ENCODE measurements at regions not wholly inside any gene's neighbourhood (a gene's known extent, or its start where the extent isn't known, plus 50 kb on each side); places are given as distances from the start of the nearest gene placed in this dataset.

- no peaks in the 10 kb centered on the region for H3K4me1 Mint-ChIP-seq
- ATAC-seq (ENCODE audit: low read depth): no peak
- no peak overlapping the region for H3K27ac Mint-ChIP-seq
These were observed 167.0 kb upstream of the DMRTA1 start for GRCh38 chr9:22279636-22280035.

DNA sequence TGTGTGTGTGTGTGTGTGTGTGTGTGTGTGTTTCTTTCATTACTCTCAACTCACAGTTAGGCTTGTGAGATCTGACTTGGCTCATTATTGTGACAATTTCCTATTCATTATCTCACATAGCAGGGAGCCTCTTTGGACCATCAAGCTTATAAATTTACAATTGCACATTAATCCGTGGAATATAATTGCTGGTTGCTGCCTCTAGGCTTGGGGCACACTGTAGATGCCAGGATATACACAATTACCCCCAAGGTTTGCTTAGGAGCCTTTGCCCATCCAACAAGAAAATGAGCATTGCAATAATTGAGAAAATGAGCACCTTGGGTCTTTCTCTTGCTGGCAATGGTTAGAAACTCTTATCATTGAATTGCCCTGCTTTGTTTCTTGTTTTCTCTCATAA is 161.6 kb upstream of the DMRTA1 start:
- no peaks in the 10 kb centered on the region for H3K36me3 Mint-ChIP-seq
- ATAC-seq (ENCODE audit: low read depth) (no peak), DNase-seq (ENCODE audit: low spot score in 2 of 2) (no peak)
- no peaks in the 10 kb centered on the region for H3K9me3 Mint-ChIP-seq
- H3K4me1 Mint-ChIP-seq: no peaks in the 10 kb centered on the region
- H3K27me3 Mint-ChIP-seq: peaks cover 2% of the 10 kb centered on the region
- H3K27ac Mint-ChIP-seq: no peak overlapping the region
- H3K4me3 Mint-ChIP-seq: no peak overlapping the region

More at GRCh38 chr9:22279636-22280035, 167.0 kb upstream of the DMRTA1 start:
- Mint-ChIP-seq H3K4me3 (no peak overlapping the region), H3K9me3 (no peaks in the 10 kb centered on the region), H3K36me3 (no peaks in the 10 kb centered on the region), H3K27me3 (no peaks in the 10 kb centered on the region)
- no peak for DNase-seq (ENCODE audit: low spot score in 2 of 2)

GRCh38 chr9:22286661-22287060 is 160.0 kb upstream of the DMRTA1 start:
- Mint-ChIP-seq H3K27me3 (peaks cover 4% of the 10 kb centered on the region), H3K36me3 (no peaks in the 10 kb centered on the region), H3K27ac (no peak overlapping the region), H3K4me3 (no peak overlapping the region), H3K9me3 (no peaks in the 10 kb centered on the region), H3K4me1 (no peaks in the 10 kb centered on the region)
- ATAC-seq (ENCODE audit: low read depth) (no peak), DNase-seq (ENCODE audit: low spot score in 2 of 2) (no peak)

GRCh38 chr9:22288661-22289060 is 158.0 kb upstream of the DMRTA1 start:
- H3K4me3 Mint-ChIP-seq: no peak overlapping the region
- no peaks in the 10 kb centered on the region for H3K4me1 Mint-ChIP-seq
- no peak for ATAC-seq (ENCODE audit: low read depth)
- H3K9me3 Mint-ChIP-seq: no peaks in the 10 kb centered on the region
- H3K27ac Mint-ChIP-seq: no peak overlapping the region
- no peak for DNase-seq (ENCODE audit: low spot score in 2 of 2)
- no peaks in the 10 kb centered on the region for H3K36me3 Mint-ChIP-seq
- peaks cover 7% of the 10 kb centered on the region for H3K27me3 Mint-ChIP-seq

DNA sequence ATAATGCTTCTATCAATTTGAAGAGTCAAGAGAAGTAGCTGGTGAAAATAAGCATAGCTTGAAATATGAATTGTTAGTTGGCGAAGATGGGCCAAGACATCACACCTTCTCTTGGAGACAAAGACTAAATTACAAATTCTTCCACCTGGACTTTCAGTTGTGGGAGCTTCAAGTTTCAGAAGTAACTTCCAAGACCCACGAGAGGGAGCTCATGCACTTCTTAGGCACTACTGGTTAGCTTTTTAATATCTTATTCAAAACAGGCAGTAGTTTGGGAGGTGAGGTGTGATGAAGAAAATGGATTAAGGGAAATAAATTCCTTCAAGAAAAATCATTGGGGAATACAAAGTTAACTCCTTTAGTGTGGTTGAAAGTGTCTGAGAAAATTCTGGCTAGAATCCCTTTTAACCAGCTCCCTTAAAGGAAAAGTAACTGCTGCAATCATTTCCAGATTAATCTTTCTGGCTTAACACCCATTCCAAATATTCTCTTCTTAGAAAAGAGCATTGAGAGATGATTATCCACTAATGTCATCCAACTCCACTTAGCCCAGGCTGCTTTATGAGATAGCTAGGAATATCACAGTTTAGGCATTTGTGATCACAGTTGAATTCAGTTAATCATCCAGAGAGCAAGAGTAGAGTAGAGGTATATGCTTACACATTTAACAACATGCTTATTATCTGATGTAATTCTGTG is 139.5 kb upstream of the DMRTA1 start:
- H3K27ac Mint-ChIP-seq: no peak overlapping the region
- DNase-seq (ENCODE audit: low spot score in 2 of 2): no peak
- no peaks in the 10 kb centered on the region for H3K36me3 Mint-ChIP-seq
- H3K4me1 Mint-ChIP-seq: no peaks in the 10 kb centered on the region
- no peak for ATAC-seq (ENCODE audit: low read depth)
- no peak overlapping the region for H3K4me3 Mint-ChIP-seq
- no peaks in the 10 kb centered on the region for H3K9me3 Mint-ChIP-seq
- peaks cover 3% of the 10 kb centered on the region for H3K27me3 Mint-ChIP-seq

DNA sequence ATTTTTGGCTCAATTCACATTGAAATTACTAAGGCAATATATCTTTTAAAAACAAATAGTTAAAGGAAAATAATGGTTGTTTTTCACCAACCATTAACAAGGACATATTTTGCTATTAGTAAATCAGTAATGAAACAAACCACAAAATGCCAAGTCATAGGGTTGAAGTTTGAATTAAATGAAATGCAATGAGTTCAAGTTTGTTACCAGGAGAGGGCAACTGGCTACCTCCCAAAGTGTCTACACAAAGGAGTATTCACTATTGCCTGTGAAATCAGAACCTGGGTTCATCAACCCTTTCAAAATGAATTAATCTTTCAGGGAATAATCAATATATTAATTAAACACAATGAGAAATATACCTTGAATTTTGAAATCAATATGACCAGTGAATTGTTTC is 138.4 kb upstream of the DMRTA1 start:
- Mint-ChIP-seq H3K27me3 (peaks cover 2% of the 10 kb centered on the region), H3K27ac (no peak overlapping the region), H3K36me3 (no peaks in the 10 kb centered on the region), H3K9me3 (no peaks in the 10 kb centered on the region), H3K4me1 (no peaks in the 10 kb centered on the region), H3K4me3 (no peak overlapping the region)
- DNase-seq (ENCODE audit: low spot score in 2 of 2) (no peak), ATAC-seq (ENCODE audit: low read depth) (no peak)

DNA sequence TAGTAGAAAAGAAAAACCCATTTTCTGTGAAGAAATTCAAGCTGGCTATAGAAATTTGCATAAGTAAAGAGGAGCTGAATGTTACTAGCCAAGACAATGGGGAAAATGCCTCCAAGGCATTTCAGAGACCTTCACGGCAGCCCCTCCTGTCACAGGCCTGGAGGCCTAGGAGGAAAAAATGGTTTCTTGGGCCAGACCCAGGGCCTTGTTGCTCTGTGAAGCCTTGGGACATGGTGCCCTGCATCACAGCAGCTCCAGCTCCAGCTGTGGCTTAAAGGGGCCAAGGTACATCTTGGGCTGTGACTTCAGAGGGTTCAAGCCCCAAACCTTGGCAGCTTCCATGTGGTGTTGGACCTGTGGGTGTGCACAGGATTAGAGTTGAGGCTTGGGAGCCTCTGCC is 130.0 kb upstream of the DMRTA1 start:
- Mint-ChIP-seq H3K4me3 (no peak overlapping the region), H3K36me3 (peaks cover 5% of the 10 kb centered on the region), H3K27me3 (no peaks in the 10 kb centered on the region), H3K9me3 (peaks cover 7% of the 10 kb centered on the region), H3K4me1 (no peaks in the 10 kb centered on the region), H3K27ac (no peak overlapping the region)
- ATAC-seq (ENCODE audit: low read depth) (no peak), DNase-seq (ENCODE audit: low spot score in 2 of 2) (no peak)

DNA sequence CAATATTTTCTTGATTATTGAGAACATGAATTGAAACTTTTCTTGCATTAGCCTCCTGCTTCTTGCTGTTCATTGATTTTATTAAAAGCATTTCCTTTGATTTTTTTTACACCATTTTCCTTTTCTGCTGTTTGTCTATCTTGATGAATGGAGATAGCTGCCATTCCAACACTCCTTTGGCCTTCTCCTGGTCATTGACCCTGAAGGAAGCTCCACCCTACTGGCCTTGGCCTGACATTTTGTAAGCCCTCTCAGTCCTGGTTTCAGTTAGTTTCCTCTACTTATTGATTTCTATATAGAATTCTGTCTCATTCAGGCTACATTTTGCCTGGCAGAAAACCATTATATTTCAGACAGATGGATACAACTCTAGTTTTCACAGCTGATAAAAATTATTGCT is 115.1 kb upstream of the DMRTA1 start:
- Mint-ChIP-seq H3K9me3 (peaks cover 6% of the 10 kb centered on the region), H3K27ac (no peak overlapping the region), H3K4me3 (no peak overlapping the region), H3K36me3 (no peaks in the 10 kb centered on the region), H3K27me3 (no peaks in the 10 kb centered on the region), H3K4me1 (no peaks in the 10 kb centered on the region)
- DNase-seq (ENCODE audit: low spot score in 2 of 2) (no peak), ATAC-seq (ENCODE audit: low read depth) (no peak)

- Mint-ChIP-seq H3K27me3 (no peaks in the 10 kb centered on the region), H3K4me1 (no peaks in the 10 kb centered on the region), H3K9me3 (peaks cover 6% of the 10 kb centered on the region), H3K27ac (no peak overlapping the region), H3K36me3 (no peaks in the 10 kb centered on the region), H3K4me3 (no peak overlapping the region)
- ATAC-seq (ENCODE audit: low read depth) (no peak), DNase-seq (ENCODE audit: low spot score in 2 of 2) (no peak)
These were observed 114.4 kb upstream of the DMRTA1 start for GRCh38 chr9:22332202-22332601.

GRCh38 chr9:22337261-22337660 is 109.4 kb upstream of the DMRTA1 start:
- DNase-seq (ENCODE audit: low spot score in 2 of 2): no peak
- H3K27ac Mint-ChIP-seq: no peak overlapping the region
- ATAC-seq (ENCODE audit: low read depth): no peak
- H3K27me3 Mint-ChIP-seq: no peaks in the 10 kb centered on the region
- no peak overlapping the region for H3K4me3 Mint-ChIP-seq
- no peaks in the 10 kb centered on the region for H3K36me3 Mint-ChIP-seq
- no peaks in the 10 kb centered on the region for H3K9me3 Mint-ChIP-seq
- no peaks in the 10 kb centered on the region for H3K4me1 Mint-ChIP-seq

- Mint-ChIP-seq H3K4me1 (no peaks in the 10 kb centered on the region), H3K9me3 (no peaks in the 10 kb centered on the region), H3K4me3 (no peak overlapping the region), H3K27ac (no peak overlapping the region), H3K36me3 (no peaks in the 10 kb centered on the region), H3K27me3 (no peaks in the 10 kb centered on the region)
- DNase-seq (ENCODE audit: low spot score in 2 of 2): no peak
- ATAC-seq (ENCODE audit: low read depth): no peak
These were observed 104.0 kb upstream of the DMRTA1 start for GRCh38 chr9:22342491-22343217.

DNA sequence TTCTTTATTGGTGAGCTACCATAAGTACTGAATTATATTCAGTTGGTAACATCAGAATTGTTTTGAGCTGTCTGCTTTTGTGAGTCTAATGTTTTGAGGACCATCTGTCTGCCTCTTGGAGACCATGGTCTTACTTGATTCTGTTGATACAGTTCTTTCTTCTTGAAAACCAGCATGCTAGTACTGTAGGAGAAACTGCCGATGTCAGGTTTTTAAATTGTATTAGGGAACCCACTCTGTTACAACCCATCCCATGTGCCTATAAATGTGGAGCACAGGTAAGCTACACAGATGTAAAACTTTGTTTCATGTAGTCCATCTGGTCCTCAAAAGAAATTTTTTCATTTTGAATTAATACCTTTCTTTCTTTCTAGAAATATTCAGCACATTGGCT is 103.4 kb upstream of the DMRTA1 start:
- DNase-seq (ENCODE audit: low spot score in 2 of 2): no peak
- Mint-ChIP-seq H3K27me3 (no peaks in the 10 kb centered on the region), H3K4me1 (no peaks in the 10 kb centered on the region), H3K36me3 (no peaks in the 10 kb centered on the region), H3K27ac (no peak overlapping the region), H3K4me3 (no peak overlapping the region), H3K9me3 (no peaks in the 10 kb centered on the region)
- no peak for ATAC-seq (ENCODE audit: low read depth)

GRCh38 chr9:22354699-22355384 is 91.8 kb upstream of the DMRTA1 start:
- H3K9me3 Mint-ChIP-seq: peaks cover 3% of the 10 kb centered on the region
- H3K36me3 Mint-ChIP-seq: no peaks in the 10 kb centered on the region
- no peak for ATAC-seq (ENCODE audit: low read depth)
- H3K27me3 Mint-ChIP-seq: peaks cover 2% of the 10 kb centered on the region
- no peak for DNase-seq (ENCODE audit: low spot score in 2 of 2)
- H3K27ac Mint-ChIP-seq: no peak overlapping the region
- no peaks in the 10 kb centered on the region for H3K4me1 Mint-ChIP-seq
- H3K4me3 Mint-ChIP-seq: no peak overlapping the region

GRCh38 chr9:22356985-22357384 is 89.6 kb upstream of the DMRTA1 start:
- Mint-ChIP-seq H3K9me3 (peaks cover 3% of the 10 kb centered on the region), H3K27ac (no peak overlapping the region), H3K4me3 (no peak overlapping the region), H3K27me3 (peaks cover 2% of the 10 kb centered on the region), H3K4me1 (no peaks in the 10 kb centered on the region), H3K36me3 (no peaks in the 10 kb centered on the region)
- ATAC-seq (ENCODE audit: low read depth) (no peak), DNase-seq (ENCODE audit: low spot score in 2 of 2) (no peak)
